ENCODE measurements at regions not wholly inside any gene's neighbourhood (a gene's known extent, or its start where the extent isn't known, plus 50 kb on each side); places are given as distances from the start of the nearest gene placed in this dataset.

DNA sequence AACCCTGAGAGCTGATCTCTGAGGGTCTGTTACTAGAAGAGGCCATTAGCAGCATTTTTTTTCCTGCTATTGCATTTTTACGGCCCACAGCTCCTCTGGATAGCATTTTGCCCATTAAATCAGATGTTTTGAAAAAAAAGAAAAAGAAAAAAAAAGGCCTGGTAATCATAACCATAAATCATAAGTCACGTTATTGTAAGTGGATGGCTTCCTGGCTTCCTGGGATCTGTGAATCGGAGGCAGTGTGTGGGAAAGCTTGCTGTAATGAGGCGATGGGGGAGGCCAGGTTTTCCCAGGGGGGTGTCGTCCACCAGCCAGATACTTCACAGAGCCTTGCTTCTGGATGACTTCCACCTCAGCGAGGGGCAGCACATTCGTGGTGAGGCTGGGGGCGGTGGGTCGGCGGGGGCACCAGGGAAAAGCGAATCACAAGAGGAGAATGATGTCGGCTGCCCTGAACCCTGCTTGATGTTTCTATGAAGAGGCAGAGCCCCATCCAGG is 106.5 kb upstream of the SYT13 start:
- no peak for TF ChIP-seq CTCF (conservative IDR thresholded peaks at IDR 0.05)
- TF ChIP-seq ZFX (IDR thresholded peaks at IDR 0.05) = no peak

Data from C4-2B (cell line).